ENCODE measurements at regions not wholly inside any gene's neighbourhood (a gene's known extent, or its start where the extent isn't known, plus 50 kb on each side); places are given as distances from the start of the nearest gene placed in this dataset.

DNA sequence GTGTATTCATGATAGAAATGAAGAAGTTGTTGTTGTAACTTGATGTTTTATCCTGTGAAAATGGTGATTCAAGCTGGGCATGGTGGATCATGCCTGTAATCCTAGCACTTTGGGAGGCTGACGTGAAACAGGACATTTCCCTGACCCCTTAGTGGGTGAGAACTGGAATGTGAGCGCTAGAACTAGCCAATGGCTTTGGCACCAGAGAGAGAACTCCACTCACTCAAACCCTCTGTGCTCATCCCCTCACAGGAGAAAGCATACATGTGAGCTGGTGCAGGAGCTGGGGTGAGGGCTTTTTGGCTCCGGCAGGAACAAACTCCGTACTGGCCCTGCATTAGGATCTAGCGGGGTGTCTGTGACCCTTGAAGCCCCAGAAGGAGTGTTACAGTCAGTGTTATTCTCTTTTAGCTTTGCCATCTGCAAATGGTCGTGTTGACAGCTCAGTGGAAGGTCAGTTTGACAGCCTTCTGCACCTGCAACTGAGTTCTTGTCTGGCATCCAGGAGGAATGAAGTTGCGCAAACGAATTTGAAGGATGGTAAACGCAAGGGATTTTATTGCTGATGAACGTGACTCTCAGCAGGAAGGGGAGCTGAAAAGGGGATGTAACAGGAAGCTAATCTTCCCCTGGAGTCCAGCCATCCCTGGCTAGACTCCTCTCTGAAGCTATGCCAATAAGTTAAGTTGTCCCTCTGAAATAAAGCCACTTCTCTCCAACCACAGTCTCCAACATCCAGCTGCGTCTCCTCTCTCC lies 1016.6 kb upstream of the CADM2 start:
- TF ChIP-seq, protein P1, sequence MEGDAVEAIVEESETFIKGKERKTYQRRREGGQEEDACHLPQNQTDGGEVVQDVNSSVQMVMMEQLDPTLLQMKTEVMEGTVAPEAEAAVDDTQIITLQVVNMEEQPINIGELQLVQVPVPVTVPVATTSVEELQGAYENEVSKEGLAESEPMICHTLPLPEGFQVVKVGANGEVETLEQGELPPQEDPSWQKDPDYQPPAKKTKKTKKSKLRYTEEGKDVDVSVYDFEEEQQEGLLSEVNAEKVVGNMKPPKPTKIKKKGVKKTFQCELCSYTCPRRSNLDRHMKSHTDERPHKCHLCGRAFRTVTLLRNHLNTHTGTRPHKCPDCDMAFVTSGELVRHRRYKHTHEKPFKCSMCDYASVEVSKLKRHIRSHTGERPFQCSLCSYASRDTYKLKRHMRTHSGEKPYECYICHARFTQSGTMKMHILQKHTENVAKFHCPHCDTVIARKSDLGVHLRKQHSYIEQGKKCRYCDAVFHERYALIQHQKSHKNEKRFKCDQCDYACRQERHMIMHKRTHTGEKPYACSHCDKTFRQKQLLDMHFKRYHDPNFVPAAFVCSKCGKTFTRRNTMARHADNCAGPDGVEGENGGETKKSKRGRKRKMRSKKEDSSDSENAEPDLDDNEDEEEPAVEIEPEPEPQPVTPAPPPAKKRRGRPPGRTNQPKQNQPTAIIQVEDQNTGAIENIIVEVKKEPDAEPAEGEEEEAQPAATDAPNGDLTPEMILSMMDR (IDR thresholded peaks at IDR 0.05): no peak
- no peak for TF ChIP-seq POLR2A (IDR thresholded peaks at IDR 0.05)
